ENCODE measurements at regions not wholly inside any gene's neighbourhood (a gene's known extent, or its start where the extent isn't known, plus 50 kb on each side); places are given as distances from the start of the nearest gene placed in this dataset.

- Mint-ChIP-seq H3K9me3 (peaks cover 3% of the 10 kb centered on the region), H3K36me3 (ENCODE audit: low read depth) (no peaks in the 10 kb centered on the region), H3K27ac (no peak overlapping the region), H3K4me3 (no peak overlapping the region), H3K27me3 (peaks cover 29% of the 10 kb centered on the region), H3K4me1 (ENCODE audit: low read depth) (no peaks in the 10 kb centered on the region)
Measured at GRCh38 chr18:5639131-5639530, 95.3 kb upstream of the EPB41L3 start.

- Mint-ChIP-seq H3K4me1 (ENCODE audit: low read depth) (peaks cover 9% of the 10 kb centered on the region), H3K27ac (no peak overlapping the region), H3K9me3 (peaks cover 3% of the 10 kb centered on the region), H3K36me3 (ENCODE audit: low read depth) (no peaks in the 10 kb centered on the region), H3K27me3 (peaks cover 36% of the 10 kb centered on the region), H3K4me3 (no peak overlapping the region)
Measured at GRCh38 chr18:5632041-5632440, 88.2 kb upstream of the EPB41L3 start.

- H3K27me3 Mint-ChIP-seq = peaks cover 36% of the 10 kb centered on the region
- H3K4me3 Mint-ChIP-seq = no peak overlapping the region
- H3K27ac Mint-ChIP-seq = no peak overlapping the region
- no peaks in the 10 kb centered on the region for H3K36me3 Mint-ChIP-seq (ENCODE audit: low read depth)
- peaks cover 9% of the 10 kb centered on the region for H3K4me1 Mint-ChIP-seq (ENCODE audit: low read depth)
- H3K9me3 Mint-ChIP-seq = peaks cover 3% of the 10 kb centered on the region
Measured at GRCh38 chr18:5630900-5631413, 87.2 kb upstream of the EPB41L3 start.

GRCh38 chr18:5630057-5630899 is 86.5 kb upstream of the EPB41L3 start:
- Mint-ChIP-seq H3K9me3 (peaks cover 1% of the 10 kb centered on the region), H3K4me3 (no peak overlapping the region), H3K27ac (no peak overlapping the region), H3K27me3 (peaks cover 34% of the 10 kb centered on the region), H3K36me3 (ENCODE audit: low read depth) (no peaks in the 10 kb centered on the region), H3K4me1 (ENCODE audit: low read depth) (peaks cover 9% of the 10 kb centered on the region)

GRCh38 chr18:5628512-5629255 is 84.9 kb upstream of the EPB41L3 start:
- no peaks in the 10 kb centered on the region for H3K9me3 Mint-ChIP-seq
- H3K4me1 Mint-ChIP-seq (ENCODE audit: low read depth) = peaks cover 9% of the 10 kb centered on the region
- no peak overlapping the region for H3K27ac Mint-ChIP-seq
- H3K4me3 Mint-ChIP-seq = no peak overlapping the region
- no peaks in the 10 kb centered on the region for H3K36me3 Mint-ChIP-seq (ENCODE audit: low read depth)
- peaks cover 28% of the 10 kb centered on the region for H3K27me3 Mint-ChIP-seq

- peaks cover 24% of the 10 kb centered on the region for H3K27me3 Mint-ChIP-seq
- H3K36me3 Mint-ChIP-seq (ENCODE audit: low read depth) = no peaks in the 10 kb centered on the region
- no peaks in the 10 kb centered on the region for H3K9me3 Mint-ChIP-seq
- peak overlapping the region; percentile 45 for H3K4me3 Mint-ChIP-seq
- H3K27ac Mint-ChIP-seq = no peak overlapping the region
- peaks cover 9% of the 10 kb centered on the region for H3K4me1 Mint-ChIP-seq (ENCODE audit: low read depth)
Measured at GRCh38 chr18:5627776-5628511, 84.1 kb upstream of the EPB41L3 start.

- H3K36me3 Mint-ChIP-seq (ENCODE audit: low read depth) = no peaks in the 10 kb centered on the region
- H3K4me3 Mint-ChIP-seq = no peak overlapping the region
- no peak overlapping the region for H3K27ac Mint-ChIP-seq
Measured at GRCh38 chr18:5626130-5626880, 82.5 kb upstream of the EPB41L3 start.

GRCh38 chr18:5625076-5625475 is 81.3 kb upstream of the EPB41L3 start:
- Mint-ChIP-seq H3K9me3 (no peaks in the 10 kb centered on the region), H3K36me3 (ENCODE audit: low read depth) (no peaks in the 10 kb centered on the region), H3K4me3 (no peak overlapping the region), H3K27ac (no peak overlapping the region), H3K4me1 (ENCODE audit: low read depth) (peaks cover 9% of the 10 kb centered on the region), H3K27me3 (peaks cover 10% of the 10 kb centered on the region)

More at GRCh38 chr18:5626130-5626880, 82.5 kb upstream of the EPB41L3 start:
- no peaks in the 10 kb centered on the region for H3K9me3 Mint-ChIP-seq
- peaks cover 18% of the 10 kb centered on the region for H3K27me3 Mint-ChIP-seq
- H3K4me1 Mint-ChIP-seq (ENCODE audit: low read depth) = peaks cover 9% of the 10 kb centered on the region

GRCh38 chr18:5622905-5623304 is 79.1 kb upstream of the EPB41L3 start:
- Mint-ChIP-seq H3K36me3 (ENCODE audit: low read depth) (no peaks in the 10 kb centered on the region), H3K27ac (no peak overlapping the region), H3K9me3 (no peaks in the 10 kb centered on the region)

GRCh38 chr18:5620289-5620688 is 76.5 kb upstream of the EPB41L3 start:
- no peak overlapping the region for H3K4me3 Mint-ChIP-seq
- H3K9me3 Mint-ChIP-seq = no peaks in the 10 kb centered on the region
- H3K27me3 Mint-ChIP-seq = peaks cover 12% of the 10 kb centered on the region
- H3K4me1 Mint-ChIP-seq (ENCODE audit: low read depth) = no peaks in the 10 kb centered on the region
- no peaks in the 10 kb centered on the region for H3K36me3 Mint-ChIP-seq (ENCODE audit: low read depth)
- H3K27ac Mint-ChIP-seq = no peak overlapping the region

More at GRCh38 chr18:5622905-5623304, 79.1 kb upstream of the EPB41L3 start:
- Mint-ChIP-seq H3K4me1 (ENCODE audit: low read depth) (peaks cover 2% of the 10 kb centered on the region), H3K27me3 (peaks cover 13% of the 10 kb centered on the region), H3K4me3 (no peak overlapping the region)

- peaks cover 12% of the 10 kb centered on the region for H3K27me3 Mint-ChIP-seq
- no peaks in the 10 kb centered on the region for H3K9me3 Mint-ChIP-seq
- no peak overlapping the region for H3K4me3 Mint-ChIP-seq
- H3K27ac Mint-ChIP-seq = no peak overlapping the region
- no peaks in the 10 kb centered on the region for H3K4me1 Mint-ChIP-seq (ENCODE audit: low read depth)
- H3K36me3 Mint-ChIP-seq (ENCODE audit: low read depth) = no peaks in the 10 kb centered on the region
Measured at GRCh38 chr18:5619376-5619775, 75.6 kb upstream of the EPB41L3 start.

- H3K27me3 Mint-ChIP-seq = peaks cover 12% of the 10 kb centered on the region
- H3K4me3 Mint-ChIP-seq = no peak overlapping the region
Measured at GRCh38 chr18:5618047-5618688, 74.4 kb upstream of the EPB41L3 start.

GRCh38 chr18:5611221-5611620 is 67.4 kb upstream of the EPB41L3 start:
- Mint-ChIP-seq H3K4me1 (ENCODE audit: low read depth) (no peaks in the 10 kb centered on the region), H3K27me3 (peaks cover 17% of the 10 kb centered on the region), H3K36me3 (ENCODE audit: low read depth) (no peaks in the 10 kb centered on the region), H3K27ac (no peak overlapping the region), H3K9me3 (no peaks in the 10 kb centered on the region), H3K4me3 (no peak overlapping the region)

More at GRCh38 chr18:5618047-5618688, 74.4 kb upstream of the EPB41L3 start:
- Mint-ChIP-seq H3K4me1 (ENCODE audit: low read depth) (no peaks in the 10 kb centered on the region), H3K9me3 (no peaks in the 10 kb centered on the region), H3K36me3 (ENCODE audit: low read depth) (no peaks in the 10 kb centered on the region), H3K27ac (no peak overlapping the region)

- Mint-ChIP-seq H3K9me3 (no peaks in the 10 kb centered on the region), H3K36me3 (ENCODE audit: low read depth) (no peaks in the 10 kb centered on the region), H3K4me1 (ENCODE audit: low read depth) (no peaks in the 10 kb centered on the region)
Measured at GRCh38 chr18:5608846-5609245, 65.0 kb upstream of the EPB41L3 start.

More at GRCh38 chr18:5608846-5609245, 65.0 kb upstream of the EPB41L3 start:
- H3K4me3 Mint-ChIP-seq = no peak overlapping the region
- peaks cover 17% of the 10 kb centered on the region for H3K27me3 Mint-ChIP-seq
- no peak overlapping the region for H3K27ac Mint-ChIP-seq

Data from stimulated activated naive CD8-positive, alpha-beta T cell treated with anti-CD3 and anti-CD28 coated beads, Interleukin-15, Interleukin-2, amounts not matched to agents 100 ng/mL and 50 ng/mL, for 24 hours (primary cell).